EH (cell line): ENCODE measurements at regions not wholly inside any gene's neighbourhood (a gene's known extent, or its start where the extent isn't known, plus 50 kb on each side); places are given as distances from the start of the nearest gene placed in this dataset.
A peak's percentile ranks its signal among the peaks of the same experiment; 100 is the strongest.
"Not testable (repeated sequence)": the region's sequence is repeated elsewhere in the genome, so short reads cannot be mapped to it uniquely, and the experiment has no call there.

Experiments
- DNase-seq: peaks from one replicate; pipeline ENCODE4 v3.0.0-alpha.2; 2015; ENCODE audit warnings: low read depth

GRCh38 chr9:78122631-78123030 lies 91.0 kb upstream of the GNAQ start:
- peak; percentile 14 for DNase-seq

GRCh38 chr9:78121488-78121887 lies 89.9 kb upstream of the GNAQ start:
- peak; percentile 65 for DNase-seq

DNA sequence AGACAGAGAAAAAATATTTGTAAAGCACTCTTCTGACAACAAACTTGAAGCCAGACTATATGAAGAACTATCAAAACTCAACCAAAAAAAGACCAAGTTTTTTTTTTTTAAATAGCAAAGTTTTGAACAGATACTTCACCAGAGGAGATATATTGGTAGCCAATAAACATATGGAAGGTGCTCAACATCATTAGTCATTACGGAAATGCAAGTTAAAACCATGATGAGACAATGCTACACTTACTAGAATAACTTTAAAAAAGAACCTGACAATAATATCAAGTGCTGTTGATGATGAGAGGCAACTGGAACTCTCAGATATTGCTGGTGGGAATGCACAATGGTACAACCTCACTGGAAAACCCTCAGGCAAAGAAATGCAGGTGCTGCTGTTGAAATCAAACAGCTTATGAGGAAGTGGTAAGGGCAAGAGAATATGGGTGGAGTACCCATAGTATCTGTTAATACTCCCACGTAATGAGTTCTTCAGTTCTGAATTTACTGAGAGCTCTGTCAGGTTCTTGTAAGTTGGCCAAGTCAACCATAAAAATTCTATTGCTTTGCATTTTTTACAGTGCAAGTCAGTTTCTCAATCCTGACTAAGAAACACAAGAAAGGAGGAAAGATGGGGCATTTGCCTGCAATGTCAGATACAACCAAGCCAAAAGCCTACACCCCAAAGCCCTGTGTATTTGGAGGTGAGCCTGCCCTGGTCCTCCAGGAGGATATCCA lies 87.3 kb upstream of the GNAQ start:
- DNase-seq: peak; percentile 44

GRCh38 chr9:78115073-78115472 lies 83.5 kb upstream of the GNAQ start:
- DNase-seq: peak; percentile 17

DNA sequence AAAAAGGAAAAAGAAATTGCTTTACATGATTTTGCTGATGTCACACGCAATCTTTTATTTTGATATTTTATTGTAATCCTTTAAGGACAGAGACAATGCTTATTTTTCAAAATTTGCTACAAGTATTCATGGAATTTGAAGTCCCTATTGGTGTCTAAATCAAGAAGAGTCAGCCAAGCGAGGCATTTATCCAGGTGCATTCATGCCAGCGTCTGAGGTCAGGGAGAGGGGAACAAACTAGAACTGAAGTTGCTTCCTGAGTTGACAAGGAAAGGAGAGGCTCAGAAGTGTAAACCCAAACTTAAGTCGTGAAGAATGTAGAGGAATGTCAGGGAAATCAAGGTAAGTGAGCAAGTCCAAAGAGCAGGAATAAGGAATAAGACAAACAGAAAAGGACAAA lies 83.0 kb upstream of the GNAQ start:
- no peak for DNase-seq

DNA sequence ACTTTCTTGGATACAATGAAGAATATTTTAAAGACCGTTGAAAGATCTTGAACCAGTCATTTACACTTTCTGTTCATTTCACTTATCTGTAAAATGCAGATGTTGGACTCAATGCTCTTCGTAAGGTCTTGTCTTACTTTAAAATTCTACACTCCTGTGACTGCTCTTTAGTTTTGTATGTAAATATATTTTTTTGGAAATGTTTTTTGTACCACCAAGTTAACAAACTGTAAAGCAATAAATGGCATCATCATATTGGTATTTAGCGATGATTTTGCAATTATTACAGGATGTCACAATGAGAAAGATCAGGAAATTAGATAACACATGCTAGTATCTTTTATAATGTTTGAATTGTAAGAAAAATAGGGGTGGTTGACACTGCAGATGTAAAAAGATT lies 80.8 kb upstream of the GNAQ start:
- no peak for DNase-seq

- no peak for DNase-seq
These were observed 80.4 kb upstream of the GNAQ start for GRCh38 chr9:78112004-78112403.

- DNase-seq: no peak
These were observed 77.5 kb upstream of the GNAQ start for GRCh38 chr9:78109075-78109474.

DNA sequence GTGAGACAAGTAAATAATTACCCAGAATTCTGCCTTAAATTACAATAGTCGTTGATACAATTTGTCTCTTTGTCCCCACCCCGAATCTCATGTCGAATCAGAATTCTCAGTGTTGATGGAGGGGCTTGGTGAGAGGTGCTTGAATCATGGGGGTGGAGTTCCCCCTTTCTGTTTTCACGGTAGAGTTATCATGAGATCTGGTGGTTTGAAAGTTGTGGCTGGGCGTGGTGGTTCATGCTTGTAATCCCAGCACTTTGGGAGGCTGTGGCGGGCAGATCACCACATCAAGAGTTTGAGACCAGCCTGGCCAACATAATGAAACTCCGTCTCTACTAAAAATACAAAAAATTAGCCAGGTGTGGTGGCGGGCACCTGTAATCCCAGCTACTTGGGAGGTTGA lies 75.0 kb upstream of the GNAQ start:
- DNase-seq: not testable (repeated sequence)

DNA sequence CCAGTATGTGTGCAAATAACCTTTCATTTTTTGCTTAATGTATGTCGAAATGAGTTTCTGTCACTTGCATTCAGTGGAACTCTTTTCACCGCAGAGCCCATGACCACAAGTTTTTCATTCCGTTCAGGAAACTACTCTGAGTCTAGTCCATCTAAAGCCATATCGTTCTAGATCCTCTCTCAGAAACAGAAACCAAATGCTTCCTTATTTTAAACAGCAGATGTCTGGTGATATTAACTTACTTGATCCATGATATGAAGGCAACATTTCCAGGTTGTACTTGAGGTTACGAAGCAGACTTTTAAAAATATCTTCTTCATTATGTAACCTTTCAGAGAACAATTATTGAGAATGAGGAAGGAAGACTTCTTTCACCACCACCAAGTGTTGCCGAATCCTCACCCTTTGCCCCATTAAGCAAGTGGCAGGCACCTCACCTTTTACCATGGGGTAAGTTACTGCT lies 72.4 kb upstream of the GNAQ start:
- DNase-seq: no peak

DNA sequence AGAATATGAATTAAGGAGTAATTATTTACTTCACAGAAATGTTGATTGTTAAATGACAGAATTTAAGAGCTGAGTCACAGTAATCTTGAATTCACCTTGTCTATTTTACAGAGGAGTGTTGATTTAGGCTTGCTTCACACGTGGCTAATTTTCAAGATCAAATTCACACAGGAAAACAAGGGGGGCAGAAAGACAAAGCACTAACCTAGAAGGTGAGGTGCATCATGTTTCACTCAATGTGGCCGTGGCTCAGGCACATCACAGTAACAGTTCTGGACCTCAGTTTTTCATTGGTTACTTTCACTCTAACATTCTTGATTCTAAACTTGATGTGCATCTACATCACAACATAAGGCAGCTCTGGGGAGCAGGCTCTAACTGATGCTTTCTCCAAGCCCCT lies 69.6 kb upstream of the GNAQ start:
- no peak for DNase-seq

DNA sequence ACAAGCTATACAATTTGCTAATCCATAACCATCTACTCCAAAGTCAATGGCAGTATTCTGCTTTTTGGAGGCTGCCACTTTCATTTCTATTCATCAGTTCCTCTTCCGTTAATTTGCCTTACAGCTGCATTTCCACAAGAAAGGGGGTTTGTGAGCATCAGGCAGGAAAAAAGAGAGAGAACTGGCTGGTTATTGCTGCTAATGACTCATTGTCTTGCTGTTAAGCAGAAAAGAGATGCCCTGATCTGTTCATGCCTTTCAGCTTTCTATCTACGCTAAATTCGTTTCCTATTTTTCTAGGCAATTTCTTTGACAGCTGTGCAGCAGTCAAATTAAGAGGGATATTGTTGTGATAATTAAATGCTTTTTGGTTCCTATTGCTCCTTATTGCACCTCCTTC lies 65.9 kb upstream of the GNAQ start:
- DNase-seq: no peak

DNA sequence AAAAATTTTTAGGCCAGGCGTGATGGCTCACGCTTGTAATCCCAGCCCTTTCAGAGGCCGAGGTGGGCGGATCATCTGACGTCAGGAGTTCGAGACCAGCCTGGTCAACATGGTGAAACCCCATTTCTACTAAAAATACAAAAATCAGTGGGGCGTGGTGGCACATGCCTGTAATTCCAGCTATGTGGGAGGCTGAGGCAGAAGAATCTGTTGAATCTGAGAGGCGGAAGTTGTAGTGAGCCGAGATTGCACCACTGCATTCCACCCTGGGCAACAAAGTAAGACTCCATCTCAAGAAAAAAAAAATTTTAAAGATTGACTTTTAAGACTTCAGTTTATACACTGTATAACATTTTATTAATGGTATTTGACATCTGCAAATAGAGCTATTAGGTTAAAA lies 60.1 kb upstream of the GNAQ start:
- DNase-seq: no peak

GRCh38 chr9:78089111-78089510 lies 57.5 kb upstream of the GNAQ start:
- no peak for DNase-seq

DNA sequence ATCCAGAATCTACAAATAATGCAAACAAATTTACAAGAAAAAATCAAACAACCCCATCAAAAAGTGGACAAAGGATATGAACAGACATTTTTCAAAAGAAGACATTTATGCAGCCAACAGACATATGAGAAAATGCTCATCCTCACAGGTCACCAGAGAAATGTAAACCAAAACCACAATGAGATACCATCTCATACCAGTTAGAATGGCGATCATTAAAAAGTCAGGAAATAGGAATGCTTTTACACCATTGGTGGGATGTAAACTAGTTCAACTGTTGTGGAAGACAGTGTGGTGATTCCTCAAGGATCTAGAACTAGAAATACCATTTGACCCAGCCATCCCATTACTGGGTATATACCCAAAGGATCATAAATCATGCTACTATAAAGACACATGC lies 56.6 kb upstream of the GNAQ start:
- DNase-seq: peak; percentile 38
